HFFc6 (cell line): ENCODE measurements at regions not wholly inside any gene's neighbourhood (a gene's known extent, or its start where the extent isn't known, plus 50 kb on each side); places are given as distances from the start of the nearest gene placed in this dataset.

ENCODE experiments used
- DNase-seq: peaks from one replicate; pipeline ENCODE4 v3.0.0-alpha.2; 2018
- H3K27ac Mint-ChIP-seq: 2 replicates; pipeline ENCODE4 v1.8.0; 2020; ENCODE audit warnings: mild to moderate bottlenecking, mixed read lengths
- H3K27me3 Mint-ChIP-seq: 2 replicates; pipeline ENCODE4 v1.8.0; 2021; ENCODE audit warnings: mild to moderate bottlenecking, moderate library complexity, mixed read lengths; ENCODE audit not compliant: insufficient read depth
- H3K36me3 Mint-ChIP-seq: 2 replicates; pipeline ENCODE4 v1.8.0; 2021; ENCODE audit warnings: low read depth, mixed read lengths
- H3K4me1 Mint-ChIP-seq: 2 replicates; pipeline ENCODE4 v1.8.0; 2020; ENCODE audit warnings: low read depth, mixed read lengths
- H3K4me3 Mint-ChIP-seq: 2 replicates; pipeline ENCODE4 v1.8.0; 2020; ENCODE audit warnings: mild to moderate bottlenecking, moderate library complexity, mixed read lengths
- H3K9me3 Mint-ChIP-seq: 2 replicates; pipeline ENCODE4 v1.8.0; 2020; ENCODE audit warnings: mild to moderate bottlenecking, mixed read lengths
- TF ChIP-seq, protein P1 (sequence below): fragments of 200-600 bp; sonication (generic); IDR thresholded peaks from 2 replicates; pipeline ENCODE4 v1.5.0; 2021; ENCODE audit warnings: antibody characterized with exemption, mild to moderate bottlenecking

DNA sequence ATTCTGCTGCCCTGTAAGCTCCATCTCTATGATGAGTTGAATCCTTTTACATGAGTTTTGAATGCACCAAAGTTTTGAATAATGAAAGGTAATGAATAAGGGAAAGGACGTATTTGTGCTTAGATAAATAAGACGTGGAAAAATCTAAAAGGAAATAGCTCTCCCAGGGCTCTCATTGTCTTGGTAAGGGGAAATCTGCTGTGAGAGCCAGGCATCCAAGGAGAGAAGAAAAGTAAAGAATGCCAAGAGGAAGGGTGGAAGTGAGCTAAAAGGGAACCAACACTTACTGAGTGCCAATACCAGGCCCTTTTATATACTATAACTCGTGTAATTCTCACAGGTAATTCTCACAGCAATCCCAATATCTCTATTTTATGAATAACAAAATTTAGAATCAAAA lies 62.6 kb upstream of the KLHL13 start:
- no peak for DNase-seq
- Mint-ChIP-seq H3K27me3 (no peaks in the 10 kb centered on the region; the same call in 1 of the 2 replicates), H3K27ac (no peak overlapping the region), H3K9me3 (no peaks in the 10 kb centered on the region), H3K4me1 (no peaks in the 10 kb centered on the region), H3K36me3 (no peaks in the 10 kb centered on the region), H3K4me3 (no peak overlapping the region)
- TF ChIP-seq, protein P1, sequence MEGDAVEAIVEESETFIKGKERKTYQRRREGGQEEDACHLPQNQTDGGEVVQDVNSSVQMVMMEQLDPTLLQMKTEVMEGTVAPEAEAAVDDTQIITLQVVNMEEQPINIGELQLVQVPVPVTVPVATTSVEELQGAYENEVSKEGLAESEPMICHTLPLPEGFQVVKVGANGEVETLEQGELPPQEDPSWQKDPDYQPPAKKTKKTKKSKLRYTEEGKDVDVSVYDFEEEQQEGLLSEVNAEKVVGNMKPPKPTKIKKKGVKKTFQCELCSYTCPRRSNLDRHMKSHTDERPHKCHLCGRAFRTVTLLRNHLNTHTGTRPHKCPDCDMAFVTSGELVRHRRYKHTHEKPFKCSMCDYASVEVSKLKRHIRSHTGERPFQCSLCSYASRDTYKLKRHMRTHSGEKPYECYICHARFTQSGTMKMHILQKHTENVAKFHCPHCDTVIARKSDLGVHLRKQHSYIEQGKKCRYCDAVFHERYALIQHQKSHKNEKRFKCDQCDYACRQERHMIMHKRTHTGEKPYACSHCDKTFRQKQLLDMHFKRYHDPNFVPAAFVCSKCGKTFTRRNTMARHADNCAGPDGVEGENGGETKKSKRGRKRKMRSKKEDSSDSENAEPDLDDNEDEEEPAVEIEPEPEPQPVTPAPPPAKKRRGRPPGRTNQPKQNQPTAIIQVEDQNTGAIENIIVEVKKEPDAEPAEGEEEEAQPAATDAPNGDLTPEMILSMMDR: no peak

DNA sequence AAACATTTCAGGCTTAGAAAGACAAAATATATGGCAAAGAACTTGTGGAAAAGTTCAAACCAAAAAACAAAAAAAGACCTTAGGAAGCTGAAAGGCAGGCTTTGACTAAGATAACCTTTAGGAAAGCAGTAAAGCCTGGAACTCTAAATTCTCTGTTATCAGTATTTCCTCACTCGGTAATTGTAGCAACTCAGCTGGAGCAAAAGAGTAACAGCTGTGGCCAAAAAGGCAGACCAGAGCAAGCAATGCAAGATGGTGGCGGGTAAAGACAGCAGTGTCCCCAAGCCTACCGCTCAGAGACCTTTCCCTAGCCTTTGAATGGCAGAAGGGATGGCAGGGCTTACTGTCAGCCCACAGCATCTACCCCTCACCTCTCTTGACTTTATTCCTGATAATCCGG lies 63.1 kb upstream of the KLHL13 start:
- H3K4me3 Mint-ChIP-seq: no peak overlapping the region
- no peaks in the 10 kb centered on the region for H3K36me3 Mint-ChIP-seq
- TF ChIP-seq, protein P1: no peak
- H3K9me3 Mint-ChIP-seq: no peaks in the 10 kb centered on the region
- no peak overlapping the region for H3K27ac Mint-ChIP-seq
- H3K27me3 Mint-ChIP-seq: no peaks in the 10 kb centered on the region; the same call in 1 of the 2 replicates
- no peak for DNase-seq
- no peaks in the 10 kb centered on the region for H3K4me1 Mint-ChIP-seq

DNA sequence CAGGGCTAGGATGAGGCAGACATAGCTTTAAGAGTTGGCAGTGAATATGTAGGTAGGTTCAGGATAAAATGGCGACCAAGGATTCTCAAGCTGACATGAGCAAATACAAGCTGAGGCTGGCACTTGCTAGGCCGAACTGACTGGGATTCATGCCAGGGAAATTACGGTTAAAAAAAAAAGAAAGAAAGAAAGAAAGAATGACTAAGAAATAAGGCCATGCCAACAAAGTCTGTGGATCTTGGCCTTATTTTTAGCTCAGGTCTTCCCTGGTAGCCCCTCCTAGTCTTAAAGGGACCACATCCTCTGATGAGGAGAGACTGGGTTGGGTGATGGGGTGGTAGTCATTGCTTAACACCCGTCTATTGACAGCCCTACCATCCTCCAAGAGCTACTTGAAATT lies 64.4 kb upstream of the KLHL13 start:
- no peaks in the 10 kb centered on the region for H3K9me3 Mint-ChIP-seq
- TF ChIP-seq, protein P1: no peak
- no peaks in the 10 kb centered on the region for H3K36me3 Mint-ChIP-seq
- no peaks in the 10 kb centered on the region for H3K4me1 Mint-ChIP-seq
- no peak overlapping the region for H3K4me3 Mint-ChIP-seq
- H3K27ac Mint-ChIP-seq: no peak overlapping the region
- no peak for DNase-seq
- H3K27me3 Mint-ChIP-seq: no peaks in the 10 kb centered on the region; the same call in 1 of the 2 replicates

DNA sequence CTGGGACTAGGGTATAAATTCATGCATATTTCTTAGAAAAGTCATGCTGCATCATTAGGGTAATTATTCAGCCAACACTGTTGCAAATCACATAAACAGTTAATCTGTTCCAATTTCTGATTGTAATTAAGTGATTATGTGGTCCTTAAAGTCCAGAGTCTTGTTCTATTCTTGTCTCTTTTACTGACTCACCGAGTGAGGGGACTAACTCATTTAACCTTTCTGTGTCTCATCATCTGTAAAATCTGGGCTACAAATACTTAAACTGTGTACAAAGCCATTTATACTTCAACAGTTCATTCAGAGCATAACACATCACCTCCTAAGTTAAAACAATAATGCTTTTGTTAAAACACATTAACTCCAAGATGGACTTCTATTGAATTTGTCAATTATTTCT lies 65.4 kb upstream of the KLHL13 start:
- H3K4me1 Mint-ChIP-seq: no peaks in the 10 kb centered on the region
- no peaks in the 10 kb centered on the region for H3K9me3 Mint-ChIP-seq
- H3K36me3 Mint-ChIP-seq: no peaks in the 10 kb centered on the region
- no peak for DNase-seq
- H3K4me3 Mint-ChIP-seq: no peak overlapping the region
- TF ChIP-seq, protein P1: no peak
- H3K27ac Mint-ChIP-seq: no peak overlapping the region
- no peaks in the 10 kb centered on the region; the same call in 1 of the 2 replicates for H3K27me3 Mint-ChIP-seq

DNA sequence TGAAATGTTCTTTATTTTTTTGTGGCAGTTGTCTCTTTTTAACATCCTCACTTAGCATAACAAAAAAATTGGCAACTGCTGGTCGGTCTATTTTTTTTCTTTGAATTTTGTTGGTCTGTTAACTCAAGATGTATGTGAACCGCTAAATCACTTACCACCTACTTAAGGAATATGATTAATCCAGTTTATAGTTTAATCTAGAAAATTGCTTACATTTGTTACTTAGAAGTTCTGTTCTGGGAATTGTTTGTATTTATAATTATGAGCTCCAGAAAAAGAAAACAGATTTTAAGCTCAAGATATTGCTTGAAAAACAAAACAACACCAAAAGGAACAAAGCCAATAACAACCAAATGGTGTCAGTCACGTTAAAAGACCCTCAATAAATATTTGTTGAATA lies 66.1 kb upstream of the KLHL13 start:
- H3K27ac Mint-ChIP-seq: no peak overlapping the region
- no peaks in the 10 kb centered on the region for H3K9me3 Mint-ChIP-seq
- H3K4me1 Mint-ChIP-seq: no peaks in the 10 kb centered on the region
- H3K27me3 Mint-ChIP-seq: no peaks in the 10 kb centered on the region
- no peaks in the 10 kb centered on the region for H3K36me3 Mint-ChIP-seq
- H3K4me3 Mint-ChIP-seq: no peak overlapping the region
- TF ChIP-seq, protein P1: no peak
- DNase-seq: no peak

DNA sequence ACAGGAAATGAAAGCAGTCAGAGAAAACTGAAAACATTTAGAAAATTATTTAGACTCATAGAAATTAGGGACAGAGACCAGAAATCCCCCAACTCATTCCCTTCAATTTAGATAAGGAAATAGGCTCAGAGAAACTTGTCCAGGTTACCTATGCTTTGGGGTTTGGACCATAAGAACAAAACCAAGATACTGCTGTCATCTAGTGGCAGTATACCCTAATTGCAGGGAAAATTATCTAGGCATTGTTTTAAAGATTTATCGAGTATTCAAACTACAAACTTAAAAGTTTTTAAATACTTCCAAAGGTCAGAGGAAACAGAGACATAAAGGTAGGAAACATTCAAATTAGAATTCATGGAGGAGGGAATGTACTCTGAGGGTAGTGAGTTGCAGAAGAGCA lies 67.0 kb upstream of the KLHL13 start:
- Mint-ChIP-seq H3K27me3 (no peaks in the 10 kb centered on the region), H3K36me3 (no peaks in the 10 kb centered on the region), H3K9me3 (no peaks in the 10 kb centered on the region), H3K4me1 (no peaks in the 10 kb centered on the region), H3K27ac (no peak overlapping the region), H3K4me3 (no peak overlapping the region)
- DNase-seq: no peak
- TF ChIP-seq, protein P1: no peak
